Tibial artery (tissue), 4 donors: ENCODE measurements at regions not wholly inside any gene's neighbourhood (a gene's known extent, or its start where the extent isn't known, plus 50 kb on each side); places are given as distances from the start of the nearest gene placed in this dataset.

Experiments used
- DNase-seq, 2 donors: peaks; one replicate each; pipeline ENCODE4 v3.0.0-alpha.2; 2019
- H3K27ac ChIP-seq, 2 donors: fragments of 200-600 bp; sonication (generic) in 1 of 2; 1 replicate in 1 of 2; 2 replicates in 1 of 2; pipeline ENCODE4 v1.5.1; 2018 to 2019; ENCODE audit warnings: mild to moderate bottlenecking in 1 of 2
- H3K27me3 ChIP-seq, 2 donors: fragments of 200-600 bp; sonication (generic) in 1 of 2; one replicate each; pipeline versions ENCODE4 v1.5.1 to v1.6.0; 2016 to 2019
- H3K36me3 ChIP-seq, 3 donors: fragments of 200-600 bp; sonication (generic) in 2 of 3; one replicate each; pipeline ENCODE4 v1.5.1; 2016 to 2019; ENCODE audit warnings: mild to moderate bottlenecking in 2 of 3
- H3K4me1 ChIP-seq, 4 donors: fragments of 200-600 bp; sonication (generic) in 2 of 4; 1 replicate in 3 of 4; 2 replicates in 1 of 4; pipeline ENCODE4 v1.5.1; 2016 to 2019
- H3K4me3 ChIP-seq, 2 donors: fragments of 200-600 bp; sonication (generic) in 1 of 2; 1 replicate in 1 of 2; 2 replicates in 1 of 2; pipeline ENCODE4 v1.5.1; 2018 to 2019; ENCODE audit warnings: mild to moderate bottlenecking in 2 of 2
- H3K9me3 ChIP-seq, 3 donors: fragments of 200-600 bp; sonication (generic) in 1 of 3; one replicate each; pipeline ENCODE4 v1.5.1; 2016 to 2019
- intact Hi-C: fragments of 100-400 bp; cut with DNase I; formaldehyde crosslinking; loops from one replicate; pipeline ENCODE4 v1.15.0; 2023; ENCODE audit warnings: low total_unique reads
- TF ChIP-seq, protein P1 (sequence below), 2 experiments: fragments of 200-600 bp in 1 of 2; fragments of 450-650 bp in 1 of 2; IDR thresholded peaks; one replicate each; pipeline ENCODE4 v1.5.1; 2017 to 2019; ENCODE audit warnings: antibody characterized with exemption in 2 of 2, mild to moderate bottlenecking in 1 of 2, moderate library complexity in 1 of 2

- Histone ChIP-seq H3K4me3 (no peak overlapping the region), H3K4me1 (peaks cover 0 to 28% (median 16%) of the 10 kb centered on the region in 4 donors), H3K9me3 (no peaks in the 10 kb centered on the region), H3K27ac (no peak overlapping the region), H3K27me3 (no peaks in the 10 kb centered on the region), H3K36me3 (no peaks in the 10 kb centered on the region)
- intact Hi-C loops: no loop called here
- TF ChIP-seq, protein P1, sequence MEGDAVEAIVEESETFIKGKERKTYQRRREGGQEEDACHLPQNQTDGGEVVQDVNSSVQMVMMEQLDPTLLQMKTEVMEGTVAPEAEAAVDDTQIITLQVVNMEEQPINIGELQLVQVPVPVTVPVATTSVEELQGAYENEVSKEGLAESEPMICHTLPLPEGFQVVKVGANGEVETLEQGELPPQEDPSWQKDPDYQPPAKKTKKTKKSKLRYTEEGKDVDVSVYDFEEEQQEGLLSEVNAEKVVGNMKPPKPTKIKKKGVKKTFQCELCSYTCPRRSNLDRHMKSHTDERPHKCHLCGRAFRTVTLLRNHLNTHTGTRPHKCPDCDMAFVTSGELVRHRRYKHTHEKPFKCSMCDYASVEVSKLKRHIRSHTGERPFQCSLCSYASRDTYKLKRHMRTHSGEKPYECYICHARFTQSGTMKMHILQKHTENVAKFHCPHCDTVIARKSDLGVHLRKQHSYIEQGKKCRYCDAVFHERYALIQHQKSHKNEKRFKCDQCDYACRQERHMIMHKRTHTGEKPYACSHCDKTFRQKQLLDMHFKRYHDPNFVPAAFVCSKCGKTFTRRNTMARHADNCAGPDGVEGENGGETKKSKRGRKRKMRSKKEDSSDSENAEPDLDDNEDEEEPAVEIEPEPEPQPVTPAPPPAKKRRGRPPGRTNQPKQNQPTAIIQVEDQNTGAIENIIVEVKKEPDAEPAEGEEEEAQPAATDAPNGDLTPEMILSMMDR (IDR thresholded peaks at IDR 0.05): no peak
- DNase-seq: no peak
These were observed 166.1 kb downstream of the LTN1 start for GRCh38 chr21:28826569-28826968.

- H3K9me3 ChIP-seq: no peaks in the 10 kb centered on the region
- H3K27me3 ChIP-seq: no peaks in the 10 kb centered on the region
- H3K36me3 ChIP-seq: no peaks in the 10 kb centered on the region
- no peak overlapping the region for H3K27ac ChIP-seq
- H3K4me1 ChIP-seq: peaks cover 0 to 34% (median 18%) of the 10 kb centered on the region in 4 donors
- no peak overlapping the region for H3K4me3 ChIP-seq
- TF ChIP-seq, protein P1 (IDR thresholded peaks at IDR 0.05): no peak
- DNase-seq: no peak
- intact Hi-C loops: no loop called here
These were observed 166.7 kb downstream of the LTN1 start for GRCh38 chr21:28826021-28826420.

GRCh38 chr21:28823429-28823828 lies 169.2 kb downstream of the LTN1 start:
- no peaks in the 10 kb centered on the region for H3K36me3 ChIP-seq
- peak overlapping the region; percentile 52 to 58 for H3K27ac ChIP-seq
- H3K27me3 ChIP-seq: no peaks in the 10 kb centered on the region
- H3K9me3 ChIP-seq: no peaks in the 10 kb centered on the region
- intact Hi-C loops: no loop called here
- no peak for DNase-seq
- peaks cover 0 to 48% (median 19%) of the 10 kb centered on the region in 4 donors for H3K4me1 ChIP-seq
- TF ChIP-seq, protein P1 (IDR thresholded peaks at IDR 0.05): no peak
- no peak overlapping the region for H3K4me3 ChIP-seq

DNA sequence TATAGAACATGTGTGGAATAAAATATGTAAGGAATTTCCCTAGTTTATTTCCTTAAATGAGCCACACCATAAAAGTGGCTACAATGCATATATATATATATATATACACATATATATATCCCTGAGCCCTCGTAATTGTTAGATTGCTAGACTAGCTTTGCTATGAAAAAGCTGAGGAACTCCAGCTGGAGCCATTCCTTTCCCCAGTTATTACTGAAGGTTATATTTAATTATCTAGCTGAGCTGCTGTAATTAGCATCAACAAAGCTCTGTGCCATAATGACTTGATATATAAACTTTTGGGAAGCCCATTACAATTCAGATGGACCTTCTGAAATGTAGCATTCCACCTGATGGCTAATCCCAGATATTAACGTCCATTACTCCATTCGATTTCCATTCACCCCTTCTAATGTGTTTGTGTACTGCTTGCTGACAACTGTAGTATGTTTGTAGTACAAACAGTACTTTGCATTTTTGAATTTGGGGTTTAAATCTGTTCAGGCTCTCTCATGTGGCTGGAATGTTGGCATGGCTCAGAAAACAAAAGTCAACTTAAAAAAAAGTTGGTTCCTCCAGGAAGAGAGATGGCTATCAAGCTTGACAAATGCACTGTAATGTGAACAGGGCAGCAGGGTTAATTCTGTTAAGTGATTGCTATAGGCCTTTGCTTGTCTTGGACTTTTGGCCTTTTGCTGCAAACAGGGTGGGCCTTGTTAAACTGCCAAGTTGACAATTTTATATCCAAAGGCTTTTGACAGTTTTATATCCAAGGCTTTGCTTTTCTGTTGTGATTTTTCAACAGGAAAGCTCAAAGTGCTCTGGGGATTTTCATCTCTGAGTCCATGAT lies 170.0 kb downstream of the LTN1 start:
- no peaks in the 10 kb centered on the region for H3K9me3 ChIP-seq
- no peaks in the 10 kb centered on the region for H3K36me3 ChIP-seq
- H3K4me3 ChIP-seq: no peak overlapping the region
- TF ChIP-seq, protein P1 (IDR thresholded peaks at IDR 0.05): no peak
- no peaks in the 10 kb centered on the region for H3K27me3 ChIP-seq
- DNase-seq: no peak
- H3K27ac ChIP-seq: peak overlapping the region; percentile 52 to 58
- intact Hi-C loops: no loop called here
- H3K4me1 ChIP-seq: peaks cover 0 to 49% (median 19%) of the 10 kb centered on the region in 4 donors

GRCh38 chr21:28822123-28822399 lies 170.6 kb downstream of the LTN1 start:
- Histone ChIP-seq H3K36me3 (no peaks in the 10 kb centered on the region), H3K9me3 (no peaks in the 10 kb centered on the region), H3K4me3 (no peak overlapping the region), H3K4me1 (peaks cover 0 to 49% (median 19%) of the 10 kb centered on the region in 4 donors), H3K27me3 (no peaks in the 10 kb centered on the region), H3K27ac (peak overlapping the region; percentile 52 to 58)
- intact Hi-C loops: no loop called here
- DNase-seq: no peak
- TF ChIP-seq, protein P1 (IDR thresholded peaks at IDR 0.05): no peak
